ENCODE measurements at regions not wholly inside any gene's neighbourhood (a gene's known extent, or its start where the extent isn't known, plus 50 kb on each side); places are given as distances from the start of the nearest gene placed in this dataset.

DNA sequence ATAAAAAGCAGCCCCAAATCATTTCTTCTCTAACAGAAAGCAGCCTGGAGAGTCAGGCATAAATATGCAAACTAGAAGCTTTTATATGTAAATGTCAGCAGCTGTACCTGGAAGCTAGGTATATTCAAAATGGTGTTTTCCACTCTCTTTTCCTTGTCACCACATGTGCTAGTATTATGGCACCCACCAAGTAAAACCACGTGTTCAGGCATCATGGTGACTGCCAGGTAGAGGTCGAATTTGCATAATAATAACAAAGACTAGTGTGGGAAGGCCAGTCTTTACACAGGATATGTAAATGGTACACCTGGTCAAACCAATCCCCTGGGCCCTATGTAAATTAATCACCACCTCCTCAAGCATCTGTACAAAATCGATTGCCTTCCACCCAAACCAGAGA is 124.0 kb downstream of the MMUT start:
- no peak overlapping the region for H3K27ac ChIP-seq
- TF ChIP-seq, protein P1, sequence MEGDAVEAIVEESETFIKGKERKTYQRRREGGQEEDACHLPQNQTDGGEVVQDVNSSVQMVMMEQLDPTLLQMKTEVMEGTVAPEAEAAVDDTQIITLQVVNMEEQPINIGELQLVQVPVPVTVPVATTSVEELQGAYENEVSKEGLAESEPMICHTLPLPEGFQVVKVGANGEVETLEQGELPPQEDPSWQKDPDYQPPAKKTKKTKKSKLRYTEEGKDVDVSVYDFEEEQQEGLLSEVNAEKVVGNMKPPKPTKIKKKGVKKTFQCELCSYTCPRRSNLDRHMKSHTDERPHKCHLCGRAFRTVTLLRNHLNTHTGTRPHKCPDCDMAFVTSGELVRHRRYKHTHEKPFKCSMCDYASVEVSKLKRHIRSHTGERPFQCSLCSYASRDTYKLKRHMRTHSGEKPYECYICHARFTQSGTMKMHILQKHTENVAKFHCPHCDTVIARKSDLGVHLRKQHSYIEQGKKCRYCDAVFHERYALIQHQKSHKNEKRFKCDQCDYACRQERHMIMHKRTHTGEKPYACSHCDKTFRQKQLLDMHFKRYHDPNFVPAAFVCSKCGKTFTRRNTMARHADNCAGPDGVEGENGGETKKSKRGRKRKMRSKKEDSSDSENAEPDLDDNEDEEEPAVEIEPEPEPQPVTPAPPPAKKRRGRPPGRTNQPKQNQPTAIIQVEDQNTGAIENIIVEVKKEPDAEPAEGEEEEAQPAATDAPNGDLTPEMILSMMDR (IDR thresholded peaks at IDR 0.05) = no peak
- TF ChIP-seq POLR2A (IDR thresholded peaks at IDR 0.05) (no peak), EP300 (IDR thresholded peaks at IDR 0.05) (no peak)
- no peaks in the 10 kb centered on the region for H3K36me3 ChIP-seq
- no peaks in the 10 kb centered on the region for H3K27me3 ChIP-seq
- H3K4me3 ChIP-seq = no peak overlapping the region
- H3K9me3 ChIP-seq = no peaks in the 10 kb centered on the region
- no peaks in the 10 kb centered on the region for H3K4me1 ChIP-seq (ENCODE audit: insufficient read depth)
- no peak for DNase-seq
- WGBS, 3 donors = 59 to 71% (median 61%) methylated on average over 3 of the region's 3 CpGs
- intact Hi-C loops (cut with DNase I) = no loop called here

GRCh38 chr6:49336514-49337131 is 126.4 kb downstream of the MMUT start:
- Histone ChIP-seq H3K4me3 (no peak overlapping the region), H3K4me1 (ENCODE audit: insufficient read depth) (no peaks in the 10 kb centered on the region), H3K27ac (no peak overlapping the region), H3K27me3 (no peaks in the 10 kb centered on the region), H3K36me3 (no peaks in the 10 kb centered on the region), H3K9me3 (no peaks in the 10 kb centered on the region)
- no peak for DNase-seq
- intact Hi-C loops (cut with DNase I) = no loop called here
- 18 to 40% (median 23%) methylated on average over 6 of the region's 6 CpGs for WGBS, 3 donors
- TF ChIP-seq, protein P1 (IDR thresholded peaks at IDR 0.05) = no peak
- TF ChIP-seq EP300 (IDR thresholded peaks at IDR 0.05) (no peak), POLR2A (IDR thresholded peaks at IDR 0.05) (no peak)

- TF ChIP-seq EP300 (IDR thresholded peaks at IDR 0.05) = no peak
- no peak for TF ChIP-seq POLR2A (IDR thresholded peaks at IDR 0.05)
- TF ChIP-seq, protein P1 (IDR thresholded peaks at IDR 0.05) = no peak
- Histone ChIP-seq H3K36me3 (no peaks in the 10 kb centered on the region), H3K9me3 (no peaks in the 10 kb centered on the region), H3K27me3 (no peaks in the 10 kb centered on the region), H3K4me3 (no peak overlapping the region), H3K27ac (no peak overlapping the region), H3K4me1 (ENCODE audit: insufficient read depth) (no peaks in the 10 kb centered on the region)
- intact Hi-C loops (cut with DNase I) = no loop called here
- DNase-seq = no peak
- 66 to 74% (median 73%) methylated on average over 4 of the region's 4 CpGs for WGBS, 3 donors
These were observed 129.5 kb downstream of the MMUT start for GRCh38 chr6:49333345-49334125.

DNA sequence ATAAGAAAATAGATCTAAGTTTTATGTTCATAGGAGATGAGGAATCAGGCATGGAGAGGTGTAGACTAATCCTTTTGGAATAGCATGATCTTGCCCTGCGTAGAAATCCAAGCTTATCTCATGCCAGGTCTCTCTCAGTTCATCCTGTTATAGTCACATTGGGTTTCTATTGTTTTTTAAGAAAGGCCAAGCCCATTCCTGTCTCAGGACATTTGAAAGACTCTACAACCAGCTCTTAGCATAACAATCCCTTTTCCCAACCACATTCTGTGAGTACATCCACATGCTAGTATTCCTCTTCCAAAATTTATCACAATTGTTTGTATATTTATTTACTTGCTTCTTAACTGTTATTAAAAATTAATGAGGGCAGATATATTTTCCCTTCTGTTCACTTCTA is 130.3 kb downstream of the MMUT start:
- Histone ChIP-seq H3K36me3 (no peaks in the 10 kb centered on the region), H3K4me1 (ENCODE audit: insufficient read depth) (no peaks in the 10 kb centered on the region), H3K27me3 (no peaks in the 10 kb centered on the region), H3K4me3 (no peak overlapping the region), H3K9me3 (no peaks in the 10 kb centered on the region), H3K27ac (no peak overlapping the region)
- WGBS, 3 donors = 71 to 90% (median 78%) methylated on average over 1 of the region's 1 CpG
- no peak for DNase-seq
- intact Hi-C loops (cut with DNase I) = no loop called here
- TF ChIP-seq, protein P1 (IDR thresholded peaks at IDR 0.05) = no peak
- TF ChIP-seq POLR2A (IDR thresholded peaks at IDR 0.05) (no peak), EP300 (IDR thresholded peaks at IDR 0.05) (no peak)
